Smooth muscle cell (in vitro differentiated cells): ENCODE measurements at regions not wholly inside any gene's neighbourhood (a gene's known extent, or its start where the extent isn't known, plus 50 kb on each side); places are given as distances from the start of the nearest gene placed in this dataset.
"Not testable (repeated sequence)": the region's sequence is repeated elsewhere in the genome, so short reads cannot be mapped to it uniquely, and the experiment has no call there.

ENCODE experiments used
- DNase-seq: peaks from one replicate; lab custom pipeline; 2025; ENCODE audit not compliant: unreplicated experiment; lab: John Stamatoyannopoulos, UW
- H2AFZ ChIP-seq: fragments of 200-600 bp; sonication (generic); 2 replicates; pipeline ENCODE4 v1.6.0; 2016; ENCODE audit warnings: antibody characterized with exemption, low read depth, mild to moderate bottlenecking
- H3F3A ChIP-seq: fragments of 200-600 bp; sonication (generic); 2 replicates; pipeline ENCODE4 v1.6.0; 2017; ENCODE audit warnings: antibody characterized with exemption, low read depth
- H3K27ac ChIP-seq: fragments of 200-600 bp; sonication (generic); 2 replicates; pipeline ENCODE4 v1.5.1; 2016; ENCODE audit warnings: low read depth, mild to moderate bottlenecking
- H3K27me3 ChIP-seq: fragments of 200-600 bp; sonication (generic); 2 replicates; pipeline ENCODE4 v1.6.1; 2016; ENCODE audit warnings: low read depth, mild to moderate bottlenecking
- H3K36me3 ChIP-seq: fragments of 200-600 bp; sonication (generic); 2 replicates; pipeline ENCODE4 v1.5.1; 2016; ENCODE audit warnings: low read depth
- H3K4me1 ChIP-seq: fragments of 200-600 bp; sonication (generic); 2 replicates; pipeline ENCODE4 v1.5.1; 2016; ENCODE audit warnings: low read depth
- H3K4me2 ChIP-seq: fragments of 200-600 bp; sonication (generic); 2 replicates; pipeline ENCODE4 v1.6.0; 2016; ENCODE audit warnings: mild to moderate bottlenecking
- H3K4me3 ChIP-seq: fragments of 200-600 bp; sonication (generic); 2 replicates; pipeline ENCODE4 v1.5.1; 2016; ENCODE audit warnings: mild to moderate bottlenecking
- H3K79me2 ChIP-seq: fragments of 200-600 bp; sonication (generic); 2 replicates; pipeline ENCODE4 v1.6.0; 2016; ENCODE audit warnings: low read depth, mild to moderate bottlenecking
- H3K9ac ChIP-seq: fragments of 200-600 bp; sonication (generic); 2 replicates; pipeline ENCODE4 v1.6.0; 2016; ENCODE audit warnings: low read depth
- H3K9me3 ChIP-seq: fragments of 200-600 bp; sonication (generic); replicated peaks from 2 replicates; pipeline ENCODE4 v1.5.1; 2016; ENCODE audit warnings: low read depth
- H4K20me1 ChIP-seq: fragments of 200-600 bp; sonication (generic); 2 replicates; pipeline ENCODE4 v1.6.0; 2016; ENCODE audit warnings: low read depth
- WGBS: methylation state at CpG from one replicate; pipeline ENCODE4 v1.1.7; 2016; ENCODE audit warnings: low lambda C conversion rate; 5-methylcytosine and 5-hydroxymethylcytosine counted together
- TF ChIP-seq, protein P1 (sequence below): fragments of 200-600 bp; sonication (generic); IDR thresholded peaks from 2 replicates; pipeline ENCODE4 v1.5.1; 2017; ENCODE audit warnings: borderline replicate concordance, mild to moderate bottlenecking, antibody characterized with exemption; ENCODE audit not compliant: insufficient read depth, poor library complexity, severe bottlenecking

DNA sequence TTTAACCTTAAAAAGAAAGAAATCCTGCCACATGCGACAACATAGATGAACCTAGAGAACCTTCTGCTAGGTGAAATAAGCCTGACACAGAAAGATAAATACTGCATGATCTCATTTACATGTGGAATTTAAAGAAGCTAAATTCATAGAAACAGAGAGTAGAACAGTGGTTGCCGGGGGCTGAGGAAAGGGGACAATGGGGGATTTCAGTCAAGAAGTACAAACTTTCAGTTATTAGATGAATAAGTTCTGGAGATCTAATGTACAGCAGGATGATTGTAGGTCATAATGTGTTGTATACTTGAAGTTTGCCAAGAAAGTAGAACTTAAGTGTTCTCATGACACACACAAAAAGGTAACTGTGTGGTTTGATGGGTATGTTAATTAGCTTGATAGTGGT, 204.3 kb upstream of the PRSS16 start:
- Histone ChIP-seq H3K4me2 (no peak overlapping the region), H3K27ac (no peak overlapping the region), H3K4me1 (no peaks in the 10 kb centered on the region), H3K27me3 (no peaks in the 10 kb centered on the region), H3F3A (no peaks in the 10 kb centered on the region), H3K9ac (no peak overlapping the region), H3K36me3 (no peaks in the 10 kb centered on the region), H3K79me2 (no peaks in the 10 kb centered on the region), H3K9me3 (no peaks in the 10 kb centered on the region), H4K20me1 (no peaks in the 10 kb centered on the region), H2AFZ (no peak overlapping the region), H3K4me3 (no peak overlapping the region)
- no peak for DNase-seq
- TF ChIP-seq, protein P1, sequence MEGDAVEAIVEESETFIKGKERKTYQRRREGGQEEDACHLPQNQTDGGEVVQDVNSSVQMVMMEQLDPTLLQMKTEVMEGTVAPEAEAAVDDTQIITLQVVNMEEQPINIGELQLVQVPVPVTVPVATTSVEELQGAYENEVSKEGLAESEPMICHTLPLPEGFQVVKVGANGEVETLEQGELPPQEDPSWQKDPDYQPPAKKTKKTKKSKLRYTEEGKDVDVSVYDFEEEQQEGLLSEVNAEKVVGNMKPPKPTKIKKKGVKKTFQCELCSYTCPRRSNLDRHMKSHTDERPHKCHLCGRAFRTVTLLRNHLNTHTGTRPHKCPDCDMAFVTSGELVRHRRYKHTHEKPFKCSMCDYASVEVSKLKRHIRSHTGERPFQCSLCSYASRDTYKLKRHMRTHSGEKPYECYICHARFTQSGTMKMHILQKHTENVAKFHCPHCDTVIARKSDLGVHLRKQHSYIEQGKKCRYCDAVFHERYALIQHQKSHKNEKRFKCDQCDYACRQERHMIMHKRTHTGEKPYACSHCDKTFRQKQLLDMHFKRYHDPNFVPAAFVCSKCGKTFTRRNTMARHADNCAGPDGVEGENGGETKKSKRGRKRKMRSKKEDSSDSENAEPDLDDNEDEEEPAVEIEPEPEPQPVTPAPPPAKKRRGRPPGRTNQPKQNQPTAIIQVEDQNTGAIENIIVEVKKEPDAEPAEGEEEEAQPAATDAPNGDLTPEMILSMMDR: no peak
- 93% methylated on average over 2 of the region's 2 CpGs for WGBS

DNA sequence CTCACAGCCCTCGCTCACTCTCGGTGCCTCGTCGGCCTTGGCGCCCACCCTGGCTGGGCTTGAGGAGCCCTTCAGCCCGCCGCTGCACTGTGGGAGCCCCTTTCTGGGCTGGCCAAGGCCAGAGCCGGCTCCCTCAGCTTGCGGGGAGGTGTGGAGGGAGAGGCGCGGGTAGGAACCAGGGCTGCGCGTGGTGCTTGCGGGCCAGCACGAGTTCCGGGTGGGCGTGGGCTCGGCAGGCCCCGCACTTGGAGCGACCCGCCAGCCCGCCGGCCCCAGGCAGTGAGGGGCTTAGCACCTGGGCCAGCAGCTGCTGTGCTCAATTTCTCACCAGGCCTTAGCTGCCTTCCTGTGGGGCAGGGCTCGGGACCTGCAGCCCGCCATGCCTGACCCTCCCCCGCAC, 202.4 kb upstream of the PRSS16 start:
- not testable (repeated sequence) for H3K9ac ChIP-seq, H3K4me1 ChIP-seq, H3K79me2 ChIP-seq, H3F3A ChIP-seq, H2AFZ ChIP-seq, H3K27me3 ChIP-seq, H3K27ac ChIP-seq, DNase-seq, H3K4me2 ChIP-seq, H3K36me3 ChIP-seq, H3K9me3 ChIP-seq, H4K20me1 ChIP-seq, H3K4me3 ChIP-seq
- 97% methylated on average over 26 of the region's 26 CpGs for WGBS

DNA sequence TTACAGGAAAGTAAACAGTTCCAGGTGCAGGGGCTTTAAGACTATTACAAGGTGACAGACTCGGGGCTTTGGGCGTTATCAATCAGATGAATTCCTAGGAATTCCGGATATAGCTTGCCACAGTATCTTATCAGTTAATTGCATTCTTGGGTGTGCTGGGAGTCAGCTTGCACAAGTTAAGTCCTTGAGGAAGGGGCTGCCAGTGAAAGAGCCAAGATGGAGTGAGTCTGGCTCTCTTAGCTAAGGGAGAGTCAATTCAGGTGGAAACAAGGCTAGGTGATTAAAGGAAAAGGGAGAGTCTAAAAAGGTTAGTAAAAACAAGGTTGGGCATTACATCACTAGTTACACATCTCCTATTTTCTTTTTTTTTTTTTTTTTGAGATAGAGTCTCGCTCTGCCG, 199.8 kb upstream of the PRSS16 start:
- not testable (repeated sequence) for H3K9me3 ChIP-seq, H2AFZ ChIP-seq, DNase-seq, H3K4me3 ChIP-seq, H3K27me3 ChIP-seq, H3K9ac ChIP-seq, H3F3A ChIP-seq, H3K79me2 ChIP-seq, H3K36me3 ChIP-seq, H4K20me1 ChIP-seq, H3K27ac ChIP-seq, H3K4me1 ChIP-seq, H3K4me2 ChIP-seq
- WGBS: 40% methylated on average over 4 of the region's 5 CpGs

DNA sequence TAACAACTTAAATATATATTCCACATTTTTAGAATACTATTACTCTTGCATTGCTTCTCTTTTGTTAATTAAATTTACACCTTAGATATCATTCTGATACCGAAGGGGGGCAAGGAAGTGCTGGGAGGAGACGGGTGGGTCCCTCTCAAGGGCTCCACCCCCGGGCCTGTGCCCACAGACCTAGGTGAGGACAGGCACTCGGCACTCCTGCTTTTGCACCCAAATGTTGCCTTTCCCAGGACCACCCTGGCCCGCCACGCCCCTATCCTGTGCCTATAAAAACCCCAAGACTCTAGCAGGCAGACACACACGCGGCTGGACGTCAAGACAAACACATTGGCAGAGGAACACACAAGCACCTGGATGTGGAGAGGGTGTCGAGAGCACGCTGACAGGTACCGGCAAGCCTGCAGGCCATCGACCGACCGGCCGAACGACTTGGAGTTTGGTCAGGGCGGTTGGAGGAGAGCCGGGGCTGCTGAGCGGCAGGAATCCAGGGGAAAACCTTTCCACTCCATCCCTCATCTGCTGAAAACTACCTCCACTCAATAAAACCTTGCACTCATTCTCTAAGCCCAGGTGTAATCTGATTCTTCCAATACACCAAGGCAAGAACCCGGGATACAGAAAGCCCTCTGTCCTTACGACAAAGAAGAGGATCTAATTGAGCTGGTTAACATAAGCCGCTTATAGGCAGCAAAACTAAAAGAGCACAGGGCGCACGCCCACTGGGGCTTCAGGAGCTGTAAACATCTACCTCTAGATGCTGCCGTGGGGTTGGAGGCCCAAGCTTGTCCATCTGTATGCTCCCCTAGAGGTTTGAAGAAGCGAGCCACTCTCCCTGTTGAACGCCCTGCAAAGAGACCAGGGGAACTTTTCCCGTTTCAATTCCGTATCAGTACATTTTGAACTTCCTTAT, 197.4 kb upstream of the PRSS16 start:
- no peaks in the 10 kb centered on the region for H3K36me3 ChIP-seq
- DNase-seq: no peak
- H3K4me2 ChIP-seq: no peak overlapping the region
- no peaks in the 10 kb centered on the region for H3K79me2 ChIP-seq
- no peak overlapping the region for H3K9ac ChIP-seq
- 87% methylated on average over 30 of the region's 30 CpGs for WGBS
- TF ChIP-seq, protein P1: no peak
- no peaks in the 10 kb centered on the region for H3F3A ChIP-seq
- H3K4me1 ChIP-seq: peaks cover 3% of the 10 kb centered on the region
- no peak overlapping the region for H3K4me3 ChIP-seq
- no peak overlapping the region for H2AFZ ChIP-seq
- no peaks in the 10 kb centered on the region for H3K27me3 ChIP-seq
- H4K20me1 ChIP-seq: no peaks in the 10 kb centered on the region
- H3K9me3 ChIP-seq: no peaks in the 10 kb centered on the region
- no peak overlapping the region for H3K27ac ChIP-seq

DNA sequence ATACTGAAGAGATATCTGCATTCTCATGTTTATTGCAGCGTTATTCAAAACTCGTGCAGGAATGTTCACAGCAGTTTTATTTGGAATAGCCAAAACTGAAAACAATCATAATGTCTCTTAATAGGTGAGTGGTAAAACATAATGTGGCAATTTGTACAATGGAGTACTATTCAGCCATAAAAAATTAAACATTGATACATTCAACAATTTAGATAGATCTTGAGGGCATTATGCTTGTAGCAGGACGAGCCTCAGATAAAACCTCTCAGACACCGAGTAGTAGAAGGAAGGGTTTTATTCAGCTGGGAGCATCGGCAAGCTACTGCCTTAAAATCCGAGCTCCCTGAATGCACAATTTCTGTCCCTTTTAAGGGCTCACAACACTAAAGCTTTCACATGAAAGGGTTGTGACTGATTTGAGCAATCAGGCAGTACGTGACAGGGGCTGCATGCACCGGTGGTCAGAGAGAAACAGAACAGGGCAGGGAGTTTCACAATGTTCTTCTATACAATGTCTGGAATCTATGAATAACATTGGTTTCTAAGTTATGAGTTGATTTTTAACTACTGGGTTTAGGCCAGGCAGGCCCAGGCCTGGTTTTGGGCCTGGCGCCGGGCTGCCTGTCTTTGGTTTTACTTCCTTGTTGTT, 195.3 kb upstream of the PRSS16 start:
- not testable (repeated sequence) for H3K9ac ChIP-seq, H2AFZ ChIP-seq, H3K27ac ChIP-seq, H3K4me2 ChIP-seq, H3F3A ChIP-seq, H3K4me1 ChIP-seq, H4K20me1 ChIP-seq, H3K4me3 ChIP-seq, H3K79me2 ChIP-seq, H3K36me3 ChIP-seq, H3K9me3 ChIP-seq, DNase-seq
- 88% methylated on average over 10 of the region's 10 CpGs for WGBS
- H3K27me3 ChIP-seq: peaks cover 11% of the 10 kb centered on the region
